Superior temporal gyrus (tissue), 1 donor: ENCODE measurements at regions not wholly inside any gene's neighbourhood (a gene's known extent, or its start where the extent isn't known, plus 50 kb on each side); places are given as distances from the start of the nearest gene placed in this dataset.
A peak's percentile ranks its signal among the peaks of the same experiment; 100 is the strongest.
"Not testable (repeated sequence)": the region's sequence is repeated elsewhere in the genome, so short reads cannot be mapped to it uniquely, and the experiment has no call there.

Experiments used
- DNase-seq: peaks from one replicate; pipeline ENCODE4 v3.0.0-alpha.2; 2016; ENCODE audit errors: extremely low spot score

DNA sequence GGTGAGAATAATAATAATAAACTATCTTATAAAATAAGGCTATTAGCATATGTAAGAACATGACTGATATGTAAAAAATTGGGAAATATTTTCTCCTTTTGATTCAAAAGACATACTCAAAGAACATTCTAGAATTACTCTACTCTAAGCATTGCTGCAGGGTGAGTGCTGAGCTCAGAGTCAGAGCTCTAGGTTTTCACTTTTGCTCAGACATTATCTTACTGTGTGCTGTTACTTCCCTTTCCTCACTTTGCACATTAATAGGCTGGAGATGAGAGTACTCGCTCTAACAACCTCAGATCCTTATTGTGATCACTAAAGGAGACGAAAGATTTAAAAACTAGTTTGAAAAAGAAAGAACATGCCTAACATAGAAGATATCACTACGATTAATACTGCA, 99.4 kb upstream of the C9orf72 start:
- DNase-seq, result no peak

DNA sequence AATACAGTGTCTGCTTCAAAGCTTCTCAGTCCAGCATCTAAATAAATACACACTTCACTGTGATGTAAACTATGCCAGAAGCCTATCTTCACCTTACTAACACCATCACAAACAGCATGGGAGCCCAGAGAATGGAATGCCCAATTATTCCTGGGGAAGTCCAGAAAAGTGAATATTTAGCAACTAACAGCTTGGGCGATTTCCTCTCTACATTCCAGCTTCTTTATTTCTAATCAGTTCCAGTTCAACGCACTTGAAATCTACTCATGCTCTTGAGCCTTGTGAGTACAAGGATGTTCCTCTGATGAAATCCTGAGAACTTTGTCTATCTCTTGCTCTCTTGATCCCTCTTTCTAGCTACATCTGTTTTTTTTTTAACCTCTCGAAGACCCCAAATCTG, 100.4 kb upstream of the C9orf72 start:
- no peak for DNase-seq

DNA sequence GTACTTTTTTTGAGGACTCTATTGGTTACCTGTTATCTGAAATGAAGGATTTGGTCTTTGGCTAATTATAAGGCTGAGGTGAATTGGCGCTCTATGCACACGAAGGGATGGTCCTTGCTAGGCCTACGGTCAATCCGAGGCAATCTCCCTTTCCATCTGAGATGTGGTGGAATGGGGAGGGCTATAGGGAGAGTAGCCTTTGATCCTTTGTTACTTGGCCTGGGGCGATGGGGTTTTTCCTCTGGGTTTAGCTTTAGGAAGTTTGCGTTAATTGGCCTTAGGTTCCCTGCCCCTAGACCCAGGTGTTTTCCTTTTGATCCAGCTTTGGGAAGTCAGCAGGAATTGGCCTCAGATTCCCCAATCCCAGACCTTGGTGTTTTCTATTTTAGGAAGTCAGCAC, 102.1 kb upstream of the C9orf72 start:
- no peak for DNase-seq

DNA sequence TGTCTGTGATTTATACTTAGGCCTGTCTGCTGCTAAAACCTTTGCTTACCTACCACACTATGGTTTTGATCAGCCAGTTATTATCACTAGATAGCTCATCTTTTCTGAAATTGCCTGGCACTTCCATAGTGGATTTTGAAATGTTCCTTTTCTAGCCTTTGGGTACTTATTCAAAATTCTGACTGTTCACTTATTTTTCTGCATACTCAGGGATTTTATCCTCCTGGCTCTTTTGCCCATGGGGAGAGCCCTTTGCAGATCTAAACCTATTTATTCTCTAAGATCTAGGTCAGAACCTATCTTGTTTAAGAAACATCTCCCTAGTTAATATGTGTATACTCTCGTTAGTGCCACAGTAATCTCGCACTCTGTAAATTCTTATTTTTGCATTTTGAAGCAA, 103.5 kb upstream of the C9orf72 start:
- no peak for DNase-seq

DNA sequence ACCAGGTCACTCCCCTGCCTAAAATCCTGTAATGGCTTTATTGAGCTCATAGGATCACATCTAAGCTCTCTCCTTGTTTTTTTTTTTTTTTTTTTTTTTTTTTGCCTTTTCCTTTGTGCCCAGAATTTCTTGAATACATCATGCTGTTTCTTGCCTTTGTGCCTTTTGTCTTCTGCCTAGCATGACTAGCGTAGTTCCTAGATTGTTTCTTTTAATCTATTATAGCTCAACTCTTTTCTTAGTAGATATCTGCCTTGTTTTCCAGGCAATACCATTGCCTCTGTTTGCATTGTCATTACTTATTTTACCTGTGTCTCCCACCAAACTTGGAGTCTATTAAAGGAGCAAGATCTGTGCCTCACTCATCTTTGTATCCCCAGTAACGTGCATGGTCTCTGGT, 106.1 kb upstream of the C9orf72 start:
- DNase-seq, result no peak

DNA sequence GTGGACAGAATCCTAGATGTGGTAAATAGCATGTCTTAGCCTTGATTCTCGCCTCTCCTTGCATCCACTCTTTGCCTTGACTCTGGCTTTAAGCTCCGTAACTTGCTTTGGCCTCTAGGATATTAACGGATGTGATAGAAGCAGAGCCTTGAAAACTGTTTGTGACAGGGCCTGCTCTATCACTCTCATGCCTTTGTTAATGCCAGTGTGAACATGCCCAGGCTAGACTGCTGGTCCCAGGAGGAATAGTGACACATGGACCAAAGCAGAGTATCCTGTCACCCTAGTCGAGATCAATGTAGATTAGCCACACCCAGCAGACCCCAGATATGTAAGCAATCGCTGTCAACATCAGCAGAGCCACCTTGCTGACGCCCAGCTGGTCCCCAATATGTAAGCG, 109.9 kb upstream of the C9orf72 start:
- DNase-seq, result no peak

DNA sequence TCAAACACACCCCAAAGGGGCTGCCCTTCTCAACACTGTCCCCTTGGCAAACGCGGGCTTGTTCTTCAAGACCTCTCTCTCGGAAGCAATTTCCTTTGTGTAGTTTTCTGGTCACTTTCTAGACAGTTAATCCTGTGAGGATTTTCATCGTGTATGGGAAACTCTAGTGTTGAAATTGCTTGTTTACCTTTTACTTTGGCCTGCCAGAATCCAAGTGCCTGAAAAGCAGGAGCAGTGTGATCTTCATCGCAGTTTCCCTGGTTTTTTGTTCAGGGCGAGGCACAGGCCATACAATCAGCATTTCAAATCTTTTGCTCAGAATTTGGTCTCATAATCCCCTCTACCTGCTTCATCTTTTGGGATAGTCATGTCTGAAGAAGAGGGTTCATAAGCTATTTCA, 115.7 kb upstream of the C9orf72 start:
- no peak for DNase-seq

DNA sequence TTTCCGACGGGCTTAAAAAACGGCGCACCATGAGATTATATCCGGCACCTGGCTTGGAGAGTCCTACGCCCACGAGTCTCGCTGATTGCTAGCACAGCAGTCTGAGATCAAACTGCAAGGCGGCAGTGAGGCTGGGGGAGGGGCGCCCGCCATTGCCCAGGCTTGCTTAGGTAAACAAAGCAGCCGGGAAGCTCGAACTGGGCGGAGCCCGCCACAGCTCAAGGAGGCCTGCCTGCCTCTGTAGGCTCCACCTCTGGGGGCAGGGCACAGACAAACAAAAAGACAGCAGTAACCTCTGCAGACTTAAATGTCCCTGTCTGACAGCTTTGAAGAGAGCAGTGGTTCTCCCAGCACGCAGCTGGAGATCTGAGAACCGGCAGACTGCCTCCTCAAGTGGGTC, 117.5 kb upstream of the C9orf72 start:
- DNase-seq, result not testable (repeated sequence)

DNA sequence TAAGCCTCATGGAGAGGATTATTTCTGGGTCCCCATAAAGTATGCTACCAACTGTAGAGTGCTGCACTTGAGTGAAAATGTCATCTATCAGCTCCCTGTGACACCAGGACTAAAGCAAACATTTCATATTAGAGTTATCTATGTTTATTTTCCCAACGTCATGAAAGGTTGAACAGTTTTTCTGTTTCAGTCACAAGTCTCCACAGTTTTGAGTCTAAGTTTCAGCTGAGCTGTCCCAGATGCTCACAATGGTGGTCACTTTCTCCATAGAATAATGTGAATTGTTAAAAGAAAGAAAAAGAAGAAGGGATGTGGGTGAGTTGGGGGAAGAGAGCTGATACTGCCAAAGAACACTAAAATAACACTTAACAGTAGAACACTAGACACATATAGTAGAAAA, 126.3 kb upstream of the C9orf72 start:
- no peak for DNase-seq

DNA sequence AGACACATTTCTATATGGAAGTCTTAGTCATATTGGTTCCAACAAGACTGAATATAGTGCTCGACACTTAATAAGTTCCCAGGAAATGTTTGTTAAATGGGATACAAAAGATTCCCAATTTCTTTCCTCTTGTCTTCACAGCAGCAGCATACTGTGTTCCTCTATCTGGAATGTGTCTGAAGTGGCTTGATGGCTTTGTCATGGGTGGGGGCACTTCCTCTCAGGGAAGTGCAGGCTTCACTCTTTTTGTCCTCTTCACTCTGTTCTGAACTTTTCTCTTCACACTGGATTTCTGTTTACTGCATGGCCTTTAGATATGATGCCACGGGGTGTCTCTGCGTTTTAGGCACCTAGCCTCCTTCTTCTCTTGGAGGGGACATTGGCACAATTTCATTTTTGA, 127.7 kb upstream of the C9orf72 start:
- DNase-seq, result no peak

DNA sequence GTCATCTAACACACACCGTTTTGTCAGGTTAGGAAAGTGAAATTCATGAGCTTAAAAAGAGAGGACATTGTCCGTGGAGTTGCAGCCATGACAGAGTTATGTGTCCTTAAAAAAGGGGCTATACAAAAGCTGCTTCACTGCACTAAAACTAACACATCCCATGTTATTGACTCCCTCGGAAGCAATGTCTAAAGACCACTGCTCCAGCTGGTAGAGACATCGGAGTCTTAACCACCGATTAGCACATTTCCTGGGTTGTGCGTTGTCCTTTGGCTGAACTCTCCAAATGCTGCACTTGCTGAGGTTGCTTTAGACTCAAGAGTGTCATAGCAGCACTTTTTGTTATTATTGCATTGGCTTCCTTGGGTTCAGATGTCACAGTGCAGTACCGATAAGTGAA, 128.3 kb upstream of the C9orf72 start:
- DNase-seq, result no peak

DNA sequence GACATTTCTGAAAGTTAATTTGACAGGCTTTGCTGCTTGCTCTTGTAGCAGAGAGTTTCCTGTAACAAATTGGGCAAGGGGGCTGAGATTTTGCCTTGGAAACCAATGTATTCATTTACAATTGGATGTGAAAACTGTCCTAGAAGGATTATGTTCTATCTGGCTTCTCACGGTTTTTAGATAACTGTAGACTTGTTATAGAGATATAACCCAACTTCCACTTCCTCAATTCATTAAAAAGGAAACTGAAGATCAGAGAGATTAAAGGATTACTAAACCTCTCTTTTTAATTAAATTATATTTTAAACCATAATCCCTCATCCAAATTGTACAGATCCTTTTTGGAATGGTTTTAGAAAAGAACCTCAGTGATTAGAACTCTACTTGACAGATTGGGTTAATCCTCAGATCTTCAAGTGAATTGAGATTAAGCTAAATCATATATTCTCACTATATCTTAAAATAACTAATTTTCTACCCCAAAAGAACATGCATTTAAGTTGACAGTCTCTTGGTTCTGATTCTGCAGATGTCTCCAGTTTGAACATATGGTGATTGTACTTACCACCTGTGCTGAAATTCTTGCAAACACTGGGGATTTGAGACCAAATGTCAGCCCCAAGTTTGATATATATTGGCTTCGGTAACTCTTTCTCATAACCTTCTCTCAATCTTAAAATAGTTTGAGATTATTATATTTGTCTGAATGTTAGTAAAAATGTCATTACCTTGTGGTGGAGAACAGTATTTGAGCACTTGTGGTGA, 130.1 kb upstream of the C9orf72 start:
- peak; percentile 42 for DNase-seq

DNA sequence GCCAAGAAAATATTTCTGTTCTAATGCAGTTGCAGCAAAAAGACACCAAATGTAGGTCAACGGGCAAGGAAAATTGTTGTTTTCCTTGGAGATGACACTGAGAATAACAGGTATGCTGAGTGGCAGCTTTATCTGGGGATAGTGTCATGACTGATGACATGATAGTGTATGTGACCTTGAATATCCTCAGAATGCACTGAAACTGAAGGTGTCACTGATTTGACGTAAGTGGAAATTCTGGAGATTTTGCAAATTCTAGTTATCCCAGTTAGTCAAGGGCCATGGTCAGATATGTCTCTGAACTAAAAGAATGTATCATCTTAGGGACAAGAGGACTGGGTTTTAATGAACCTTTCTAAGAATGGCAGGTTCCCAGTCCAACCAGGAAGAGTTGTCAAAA, 138.0 kb upstream of the C9orf72 start:
- DNase-seq, result no peak

DNA sequence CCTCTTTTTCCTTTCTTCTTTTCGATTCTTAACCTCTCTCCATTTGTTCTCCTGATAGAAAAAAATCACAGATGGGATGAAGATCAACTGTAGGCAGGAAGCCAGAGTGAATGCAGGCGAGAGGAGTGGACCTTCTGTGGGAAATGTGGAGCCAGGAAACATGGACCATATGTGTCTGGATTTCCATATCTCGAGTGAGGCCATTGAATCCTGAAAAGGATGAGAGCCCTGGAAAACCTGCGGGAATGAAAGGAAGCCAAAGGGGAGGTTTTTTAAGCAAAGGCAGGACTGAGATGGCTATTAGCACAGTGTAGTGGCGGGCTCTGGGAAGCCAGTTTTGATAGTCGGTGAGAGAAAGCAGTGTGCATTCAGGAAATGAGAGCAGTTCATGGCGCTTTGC, 139.5 kb upstream of the C9orf72 start:
- DNase-seq, result no peak

DNA sequence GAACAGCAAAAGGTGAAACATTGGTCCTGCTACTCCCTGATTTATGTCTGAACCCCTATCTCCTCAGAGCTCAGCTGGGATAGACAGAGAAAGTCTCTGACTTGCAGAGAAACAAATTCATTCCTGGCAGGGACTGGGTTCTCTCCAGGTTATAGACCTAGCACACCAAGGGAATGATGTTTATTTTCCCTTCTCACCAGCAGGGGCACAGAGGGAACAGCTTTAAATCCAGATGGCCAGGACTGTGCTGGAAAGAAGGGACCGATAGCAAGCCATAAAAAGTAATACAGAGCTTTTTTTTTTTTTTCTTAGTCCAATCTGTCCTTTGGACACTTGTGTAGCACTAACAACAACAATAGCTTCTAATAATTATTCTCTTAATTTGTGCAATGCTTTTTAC, 141.1 kb upstream of the C9orf72 start:
- no peak for DNase-seq

DNA sequence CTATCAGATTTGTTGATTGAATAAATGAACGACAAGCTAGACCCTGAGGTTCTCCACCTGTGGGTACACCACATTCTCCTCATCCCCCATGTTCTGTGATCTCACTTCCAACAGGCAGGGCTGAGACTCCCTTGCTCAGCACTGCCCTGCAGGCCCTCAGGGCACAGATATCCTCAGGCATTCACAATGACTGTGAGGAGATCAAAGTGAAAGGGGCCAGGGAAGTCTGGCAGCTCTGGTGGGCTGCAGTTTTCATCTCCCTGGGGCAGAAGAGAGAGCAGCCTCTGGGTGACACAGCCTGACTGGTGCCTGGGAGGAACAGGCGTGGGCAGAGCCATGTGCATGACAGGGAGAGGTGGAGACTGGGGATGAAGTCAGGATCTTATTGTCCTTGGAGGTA, 142.4 kb upstream of the C9orf72 start:
- no peak for DNase-seq

DNA sequence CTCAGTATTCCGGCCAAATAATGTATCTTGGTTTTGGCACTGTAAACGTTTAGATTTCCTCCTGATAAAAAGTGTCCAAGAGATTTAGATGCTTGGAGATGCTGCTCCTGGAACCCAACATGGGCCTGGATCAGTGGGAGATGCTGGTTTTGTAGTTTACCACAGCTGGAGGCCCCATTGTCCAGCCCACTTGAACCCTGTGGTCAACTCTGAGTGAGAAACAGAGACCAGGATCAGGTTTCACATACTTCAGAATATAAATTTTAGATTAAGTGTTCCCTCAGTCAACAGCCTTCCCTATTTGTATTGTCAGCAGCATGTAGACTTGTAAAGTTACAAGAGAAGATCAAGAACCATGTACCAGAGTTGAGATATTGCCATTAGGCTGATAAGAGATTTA, 144.7 kb upstream of the C9orf72 start:
- DNase-seq, result no peak

DNA sequence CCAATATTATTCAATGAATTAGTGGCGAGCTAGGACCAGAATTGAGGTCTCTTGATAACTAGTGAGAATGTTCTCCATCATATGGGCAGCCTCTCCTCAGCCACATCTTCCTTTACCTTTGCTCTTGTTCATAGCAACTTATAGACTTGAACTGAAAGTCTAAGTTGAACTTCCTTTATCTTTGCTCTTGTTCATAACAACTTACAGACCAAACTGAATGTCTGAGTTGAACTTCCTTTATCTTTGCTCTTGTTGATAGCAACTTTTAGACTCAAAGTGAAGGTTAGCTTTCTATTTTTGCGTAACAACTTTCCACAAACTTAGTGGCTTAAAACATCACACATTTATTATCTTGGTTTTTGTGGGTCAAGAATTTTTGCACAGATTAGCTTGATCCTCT, 146.4 kb upstream of the C9orf72 start:
- no peak for DNase-seq

DNA sequence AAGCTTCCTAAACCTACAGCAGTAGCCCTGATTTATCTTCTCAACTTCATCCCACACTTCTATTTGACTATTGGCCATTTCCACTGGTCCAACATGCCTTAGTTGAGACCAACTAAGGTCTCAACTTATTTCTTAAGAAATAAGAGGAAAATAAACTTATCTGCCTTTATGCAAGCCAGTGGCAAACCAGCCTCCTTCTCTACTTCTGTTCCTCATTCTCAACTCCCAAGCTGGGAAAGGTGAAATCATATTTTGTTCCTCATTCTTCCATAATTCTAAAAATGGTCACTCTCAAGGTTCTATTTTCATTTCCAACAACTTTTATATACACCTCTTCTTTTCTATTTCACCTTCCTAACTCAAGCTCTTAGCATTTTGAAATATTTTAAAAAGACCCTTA, 149.6 kb upstream of the C9orf72 start:
- no peak for DNase-seq

DNA sequence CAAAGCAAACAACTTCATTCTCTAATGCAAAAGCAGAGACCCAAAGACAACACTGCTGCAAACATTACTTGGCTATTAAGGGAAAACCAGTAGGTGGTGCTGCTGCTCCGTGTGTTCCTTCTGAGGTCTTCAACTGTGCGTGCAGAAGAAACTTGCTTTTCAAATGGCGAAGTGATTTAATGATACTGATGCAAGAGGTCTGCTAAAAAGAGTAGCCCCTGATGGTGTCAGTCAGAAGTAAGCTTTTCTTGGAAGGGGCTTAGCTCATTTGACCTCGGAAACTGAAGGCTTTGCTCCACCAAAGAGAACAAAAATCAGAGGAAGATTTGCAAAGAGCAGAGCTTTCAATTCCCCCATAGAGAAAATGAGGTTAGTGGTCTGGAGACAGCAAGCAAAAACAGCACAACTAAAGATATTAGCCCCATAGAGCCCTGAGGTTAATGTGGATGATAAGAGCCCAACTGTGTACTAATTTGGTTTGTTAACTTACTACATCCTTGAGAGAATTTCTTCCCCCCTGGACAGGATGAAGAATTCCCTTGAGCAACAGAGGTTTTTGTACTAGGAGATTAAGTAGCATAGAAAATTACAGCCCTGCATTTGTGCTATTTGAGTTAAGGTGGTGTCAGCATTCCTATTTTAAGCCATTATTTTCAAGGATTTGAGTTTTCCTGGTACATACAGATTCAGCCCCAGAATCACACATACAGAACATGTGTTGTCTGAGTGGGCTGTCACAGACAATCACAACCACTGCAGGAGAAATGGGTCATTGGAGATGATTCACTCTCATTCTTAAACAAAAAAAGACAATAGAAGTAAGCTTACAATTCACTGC, 153.2 kb upstream of the C9orf72 start:
- peak; percentile 94 for DNase-seq

DNA sequence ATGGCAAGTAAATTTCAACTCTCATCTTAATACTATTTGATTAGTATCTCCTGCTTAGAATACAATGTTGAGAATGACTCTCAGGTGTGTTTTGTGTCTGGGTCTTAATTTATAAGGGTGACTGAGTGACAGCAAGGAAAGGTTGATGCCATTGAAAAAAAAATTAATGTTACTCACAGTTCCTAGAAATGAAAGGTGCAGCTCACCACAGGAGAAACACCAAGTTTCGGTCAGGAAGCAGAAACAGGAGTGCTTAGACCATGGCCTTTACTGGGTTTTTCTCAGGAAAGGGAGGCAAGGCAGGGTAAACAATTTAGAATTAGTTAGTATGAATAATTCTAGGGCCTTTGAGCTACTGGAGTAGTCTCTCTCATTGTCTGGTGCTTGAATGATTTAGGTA, 159.2 kb upstream of the C9orf72 start:
- DNase-seq, result no peak

DNA sequence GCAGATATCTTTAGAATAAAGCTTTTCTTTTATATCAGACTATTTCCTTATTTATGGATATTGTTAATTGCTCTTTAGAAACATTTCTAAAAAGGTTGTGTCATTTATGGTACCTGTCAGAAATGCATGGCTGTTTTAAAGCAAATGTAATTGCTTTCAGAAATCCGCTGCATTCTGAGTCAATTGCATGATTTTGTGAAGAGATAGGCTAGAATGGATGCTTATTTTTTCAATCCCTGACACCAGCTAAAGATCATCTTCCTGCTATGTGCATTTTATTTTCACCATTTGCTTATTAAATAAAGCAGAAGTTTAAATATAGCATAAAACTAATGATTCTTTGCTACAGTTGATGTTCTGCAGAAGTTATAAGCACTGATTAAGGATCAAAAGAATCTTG, 170.2 kb upstream of the C9orf72 start:
- DNase-seq, result no peak

DNA sequence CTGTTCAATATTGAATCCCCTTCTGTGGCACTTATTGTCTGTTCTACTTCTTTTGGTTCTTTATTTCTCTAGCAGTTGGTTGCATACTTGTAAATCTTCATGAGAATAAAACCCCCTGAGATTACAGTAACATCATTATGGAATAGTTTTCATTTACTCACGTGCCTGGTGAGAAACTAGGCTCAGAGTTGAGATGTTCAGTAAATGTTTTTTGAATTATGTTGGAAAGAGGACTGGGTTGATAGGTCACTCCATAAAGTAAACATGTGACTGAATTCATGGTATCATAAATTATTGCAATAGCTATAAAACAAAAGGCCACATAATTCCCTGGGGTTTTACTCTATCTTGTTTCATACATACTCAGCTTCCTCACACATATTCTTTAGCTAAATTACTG, 174.2 kb upstream of the C9orf72 start:
- no peak for DNase-seq
